ENCODE measurements at regions not wholly inside any gene's neighbourhood (a gene's known extent, or its start where the extent isn't known, plus 50 kb on each side); places are given as distances from the start of the nearest gene placed in this dataset.

- no peak for DNase-seq (ENCODE audit: low spot score)
- TF ChIP-seq EGR1 (IDR thresholded peaks at IDR 0.05; ENCODE audit: low read depth in 2 of 2) (no peak), ATF3 (IDR thresholded peaks at IDR 0.05) (no peak), JUND (IDR thresholded peaks at IDR 0.05) (no peak)
- TF ChIP-seq, protein P1, sequence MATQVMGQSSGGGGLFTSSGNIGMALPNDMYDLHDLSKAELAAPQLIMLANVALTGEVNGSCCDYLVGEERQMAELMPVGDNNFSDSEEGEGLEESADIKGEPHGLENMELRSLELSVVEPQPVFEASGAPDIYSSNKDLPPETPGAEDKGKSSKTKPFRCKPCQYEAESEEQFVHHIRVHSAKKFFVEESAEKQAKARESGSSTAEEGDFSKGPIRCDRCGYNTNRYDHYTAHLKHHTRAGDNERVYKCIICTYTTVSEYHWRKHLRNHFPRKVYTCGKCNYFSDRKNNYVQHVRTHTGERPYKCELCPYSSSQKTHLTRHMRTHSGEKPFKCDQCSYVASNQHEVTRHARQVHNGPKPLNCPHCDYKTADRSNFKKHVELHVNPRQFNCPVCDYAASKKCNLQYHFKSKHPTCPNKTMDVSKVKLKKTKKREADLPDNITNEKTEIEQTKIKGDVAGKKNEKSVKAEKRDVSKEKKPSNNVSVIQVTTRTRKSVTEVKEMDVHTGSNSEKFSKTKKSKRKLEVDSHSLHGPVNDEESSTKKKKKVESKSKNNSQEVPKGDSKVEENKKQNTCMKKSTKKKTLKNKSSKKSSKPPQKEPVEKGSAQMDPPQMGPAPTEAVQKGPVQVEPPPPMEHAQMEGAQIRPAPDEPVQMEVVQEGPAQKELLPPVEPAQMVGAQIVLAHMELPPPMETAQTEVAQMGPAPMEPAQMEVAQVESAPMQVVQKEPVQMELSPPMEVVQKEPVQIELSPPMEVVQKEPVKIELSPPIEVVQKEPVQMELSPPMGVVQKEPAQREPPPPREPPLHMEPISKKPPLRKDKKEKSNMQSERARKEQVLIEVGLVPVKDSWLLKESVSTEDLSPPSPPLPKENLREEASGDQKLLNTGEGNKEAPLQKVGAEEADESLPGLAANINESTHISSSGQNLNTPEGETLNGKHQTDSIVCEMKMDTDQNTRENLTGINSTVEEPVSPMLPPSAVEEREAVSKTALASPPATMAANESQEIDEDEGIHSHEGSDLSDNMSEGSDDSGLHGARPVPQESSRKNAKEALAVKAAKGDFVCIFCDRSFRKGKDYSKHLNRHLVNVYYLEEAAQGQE (IDR thresholded peaks at IDR 0.05): no peak
- no peak overlapping the region for H3K27ac ChIP-seq (ENCODE audit: low read depth in 1 of 2, low read length in 2 of 2)
- H3K27me3 ChIP-seq (ENCODE audit: control insufficient read depth in 4 of 4, insufficient read depth in 4 of 4, low read length in 3 of 4): no peaks in the 10 kb centered on the region
- H3K36me3 ChIP-seq (ENCODE audit: control insufficient read depth in 4 of 4, insufficient read depth in 3 of 4, low read depth in 1 of 4, low read length in 3 of 4): no peaks in the 10 kb centered on the region
- H3K4me3 ChIP-seq (ENCODE audit: low read depth in 1 of 3, low read length in 3 of 3): no peak overlapping the region
- no peaks in the 10 kb centered on the region for H3K4me1 ChIP-seq (ENCODE audit: control insufficient read depth in 4 of 4, insufficient read depth in 4 of 4, low read length in 3 of 4)
- WGBS: 76% methylated on average over 2 of the region's 2 CpGs
- no peaks in the 10 kb centered on the region for H3K9me3 ChIP-seq (ENCODE audit: control insufficient read depth in 4 of 4, low read length in 3 of 4)
- no peak overlapping the region for H3K9ac ChIP-seq (ENCODE audit: low read depth in 1 of 2, low read length in 2 of 2)
These were observed 112.1 kb upstream of the ATP8B1 start for GRCh38 chr18:57915248-57915647.

DNA sequence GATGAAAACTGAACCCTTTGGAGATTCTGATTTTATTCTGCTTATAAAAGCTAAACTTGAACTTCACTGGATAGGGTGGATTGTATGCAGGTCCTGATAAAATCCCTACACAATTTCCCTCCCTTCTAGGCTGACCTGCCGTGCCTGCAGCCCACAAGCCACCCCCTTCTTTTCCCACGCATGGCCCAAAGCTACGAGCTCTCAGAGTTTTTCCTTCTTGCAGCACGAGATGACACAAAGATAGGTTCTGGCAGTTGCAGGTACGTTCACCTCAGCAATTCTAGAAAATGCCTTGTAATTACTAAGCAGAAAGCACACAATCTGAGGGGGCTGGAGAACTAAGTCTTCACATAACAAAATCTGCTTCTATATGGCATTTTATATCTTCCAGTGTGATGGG is 110.6 kb upstream of the ATP8B1 start:
- WGBS: 88% methylated on average over 5 of the region's 5 CpGs
- Histone ChIP-seq H3K27me3 (ENCODE audit: control insufficient read depth in 4 of 4, insufficient read depth in 4 of 4, low read length in 3 of 4) (no peaks in the 10 kb centered on the region), H3K27ac (ENCODE audit: low read depth in 1 of 2, low read length in 2 of 2) (no peak overlapping the region), H3K4me3 (ENCODE audit: low read depth in 1 of 3, low read length in 3 of 3) (no peak overlapping the region), H3K9ac (ENCODE audit: low read depth in 1 of 2, low read length in 2 of 2) (no peak overlapping the region), H3K9me3 (ENCODE audit: control insufficient read depth in 4 of 4, low read length in 3 of 4) (no peaks in the 10 kb centered on the region), H3K36me3 (ENCODE audit: control insufficient read depth in 4 of 4, insufficient read depth in 3 of 4, low read depth in 1 of 4, low read length in 3 of 4) (no peaks in the 10 kb centered on the region), H3K4me1 (ENCODE audit: control insufficient read depth in 4 of 4, insufficient read depth in 4 of 4, low read length in 3 of 4) (no peaks in the 10 kb centered on the region)
- no peak for DNase-seq (ENCODE audit: low spot score)
- no peak for TF ChIP-seq RAD21 (IDR thresholded peaks at IDR 0.05)
- no peak for TF ChIP-seq MAX (IDR thresholded peaks at IDR 0.05)
- TF ChIP-seq ATF3 (IDR thresholded peaks at IDR 0.05): no peak
- no peak for TF ChIP-seq GABPA (IDR thresholded peaks at IDR 0.05 in 1 of 2, conservative IDR thresholded peaks at IDR 0.05 in 1 of 2)
- no peak for TF ChIP-seq RXRA (IDR thresholded peaks at IDR 0.05)
- TF ChIP-seq YY1 (IDR thresholded peaks at IDR 0.05): no peak
- TF ChIP-seq ZBTB33 (IDR thresholded peaks at IDR 0.05): no peak
- no peak for TF ChIP-seq SP1 (IDR thresholded peaks at IDR 0.05)
- no peak for TF ChIP-seq TAF1 (conservative IDR thresholded peaks at IDR 0.05)
- TF ChIP-seq HNF4A (conservative IDR thresholded peaks at IDR 0.05): no peak
- no peak for TF ChIP-seq NR2F2 (IDR thresholded peaks at IDR 0.05)
- TF ChIP-seq JUND (IDR thresholded peaks at IDR 0.05): no peak

All from liver (tissue), 7 donors.